ENCODE measurements at regions not wholly inside any gene's neighbourhood (a gene's known extent, or its start where the extent isn't known, plus 50 kb on each side); places are given as distances from the start of the nearest gene placed in this dataset.

- TF ChIP-seq CTCF (IDR thresholded peaks at IDR 0.05): no peak
- TF ChIP-seq POLR2A (IDR thresholded peaks at IDR 0.05): no peak
These were observed 353.4 kb upstream of the GRIA1 start for GRCh38 chr5:153136910-153137614.

All from right lobe of liver (tissue), 4 donors.